ENCODE measurements at regions not wholly inside any gene's neighbourhood (a gene's known extent, or its start where the extent isn't known, plus 50 kb on each side); places are given as distances from the start of the nearest gene placed in this dataset.

GRCh38 chr2:67234440-67234839 is 162.7 kb upstream of the ETAA1 start (continued):
- TF ChIP-seq NFYA (IDR thresholded peaks at IDR 0.05; ENCODE audit: borderline replicate concordance, low read depth, low read length) = no peak
- TF ChIP-seq TBL1XR1 (IDR thresholded peaks at IDR 0.05; ENCODE audit: low read depth, low read length) = no peak
- TF ChIP-seq MTA3 (IDR thresholded peaks at IDR 0.05; ENCODE audit: borderline replicate concordance, low read length) = no peak
- no peak for TF ChIP-seq LARP7 (IDR thresholded peaks at IDR 0.05)
- TF ChIP-seq ZNF384 (IDR thresholded peaks at IDR 0.05; ENCODE audit: borderline replicate concordance, low read depth, low read length) = no peak
- TF ChIP-seq IKZF2 (IDR thresholded peaks at IDR 0.05) = no peak
- no peak for TF ChIP-seq TCF12 (IDR thresholded peaks at IDR 0.05; ENCODE audit: low read depth, low read length)

- WGBS (ENCODE audit: insufficient coverage, insufficient replicate concordance, low lambda C conversion rate, missing lambda C conversion rate) = 0% methylated on average over 2 of the region's 2 CpGs
- ChIA-PET RAD21 (ENCODE audit: unreplicated experiment) (no interaction called here), SMC1A (ENCODE audit: uncharacterized antibody, unreplicated experiment) (interaction anchor here (0.8 kb wide), 1 partner anchor 12 kb away, joined by 3 read pairs; no protein-coding TSS in a partner anchor), POLR2A (no interaction called here), CTCF (interaction anchor here (0.6 kb wide), 1 partner anchor 20 kb away, joined by 3 read pairs; no protein-coding TSS in a partner anchor)
- no peak for DNase-seq (ENCODE audit: low read depth, low spot score)
- ATAC-seq = no peak
- no peak overlapping the region for H3K9ac ChIP-seq (ENCODE audit: control insufficient read depth, insufficient read depth, low read length)
- H3K36me3 ChIP-seq (ENCODE audit: control insufficient read depth in 2 of 2, insufficient read depth in 2 of 2, low read length in 1 of 2) = no peaks in the 10 kb centered on the region
- no peak for FAIRE-seq
- no peaks in the 10 kb centered on the region for H3K9me3 ChIP-seq (replicated peaks; ENCODE audit: control insufficient read depth, insufficient read depth, low read length)
- no peak overlapping the region for H3K27ac ChIP-seq (ENCODE audit: control insufficient read depth, insufficient read depth)
- TF ChIP-seq MYB (IDR thresholded peaks at IDR 0.05; ENCODE audit: borderline replicate concordance, low read depth, low read length) (no peak), EGR1 (IDR thresholded peaks at IDR 0.05; ENCODE audit: borderline replicate concordance in 1 of 2, low read depth in 2 of 2, low read length in 2 of 2) (no peak), SREBF2 (IDR thresholded peaks at IDR 0.05; ENCODE audit: low read length) (no peak), POU2F2 (IDR thresholded peaks at IDR 0.05; ENCODE audit: borderline replicate concordance, low read depth, low read length) (no peak), REST (IDR thresholded peaks at IDR 0.05; ENCODE audit: low read depth, low read length) (no peak), NKRF (conservative IDR thresholded peaks at IDR 0.05) (no peak), NR2F1 (conservative IDR thresholded peaks at IDR 0.05) (no peak), ZNF622 (IDR thresholded peaks at IDR 0.05) (no peak), CBX3 (IDR thresholded peaks at IDR 0.05; ENCODE audit: borderline replicate concordance, low read depth) (no peak)
- no peaks in the 10 kb centered on the region for H3K4me1 ChIP-seq (ENCODE audit: control insufficient read depth, insufficient read depth, low read length)
- H2AFZ ChIP-seq (ENCODE audit: control insufficient read depth, low read depth, low read length) = no peak overlapping the region
- in situ Hi-C loops (cut with MboI) (no loop called here), intact Hi-C loops (cut with micrococcal nuclease; ENCODE audit: unreplicated experiment) (loop anchor here (10.0 kb wide), 1 partner anchor 238 kb away; no protein-coding TSS in a partner anchor)
- no peak overlapping the region for H3K4me2 ChIP-seq (ENCODE audit: control insufficient read depth, insufficient read depth)
- H3K79me2 ChIP-seq (ENCODE audit: control insufficient read depth, insufficient read depth, low read length) = no peaks in the 10 kb centered on the region
- H4K20me1 ChIP-seq (ENCODE audit: control insufficient read depth, insufficient read depth) = no peaks in the 10 kb centered on the region
- no peaks in the 10 kb centered on the region for H3K27me3 ChIP-seq (replicated peaks in 1 of 2; ENCODE audit: control insufficient read depth in 2 of 2, insufficient read depth in 2 of 2, low read length in 1 of 2)
- no TSS peak for BruUV-seq (replicated peaks)
- H3K4me3 ChIP-seq = no peak overlapping the region
Measured at GRCh38 chr2:67237288-67237687, 159.8 kb upstream of the ETAA1 start.

Measured in GM12878 (cell line).